ENCODE measurements at regions not wholly inside any gene's neighbourhood (a gene's known extent, or its start where the extent isn't known, plus 50 kb on each side); places are given as distances from the start of the nearest gene placed in this dataset.

DNA sequence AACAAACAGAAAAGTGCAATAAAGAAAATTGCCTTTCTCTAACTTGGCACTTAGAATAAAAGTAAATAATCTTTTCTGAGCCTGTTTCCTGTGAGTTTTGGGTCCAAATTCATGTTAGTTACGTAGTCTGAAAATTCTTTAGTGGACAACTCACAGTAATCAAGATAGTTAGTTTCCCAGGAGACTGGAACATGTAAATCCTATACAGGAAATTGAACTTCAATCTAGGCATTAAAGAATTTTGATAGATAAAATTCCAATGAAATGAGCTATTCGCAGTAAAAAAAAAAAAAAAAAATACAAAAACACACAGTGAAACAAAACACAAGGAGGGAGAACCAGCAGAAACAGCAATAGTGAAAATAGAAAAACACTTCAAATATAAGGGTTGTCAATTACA, 83.8 kb upstream of the REG3G start:
- no peak for DNase-seq (ENCODE audit: low spot score)

GRCh38 chr2:78963881-78964280, 61.6 kb upstream of the REG3G start:
- no peak for DNase-seq (ENCODE audit: low spot score)

DNA sequence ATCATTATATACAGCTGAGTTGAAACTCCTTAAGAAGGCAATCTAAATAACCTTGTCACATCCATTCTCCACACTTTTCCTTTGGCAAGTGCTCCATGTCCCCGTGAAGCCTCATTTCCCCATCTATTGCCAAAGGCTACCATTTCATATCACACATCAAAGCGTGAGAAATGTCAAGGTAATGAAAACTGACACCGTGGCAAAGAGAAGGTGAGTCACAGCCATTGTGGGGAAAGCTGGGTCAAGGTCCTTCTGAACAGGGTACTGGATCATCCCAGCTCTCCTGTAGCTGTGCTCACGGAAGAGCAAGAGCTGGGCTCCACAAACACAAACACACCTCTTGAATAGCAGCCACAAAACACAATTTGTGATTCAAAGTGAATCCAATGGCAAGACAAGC, 58.2 kb upstream of the REG3G start:
- peak; percentile 95 for DNase-seq (ENCODE audit: low spot score)

GRCh38 chr2:78973630-78974029, 51.9 kb upstream of the REG3G start:
- DNase-seq (ENCODE audit: low spot score), result no peak

Data from SW480 (cell line).